GM18502 (cell line): ENCODE measurements at regions not wholly inside any gene's neighbourhood (a gene's known extent, or its start where the extent isn't known, plus 50 kb on each side); places are given as distances from the start of the nearest gene placed in this dataset.

Experiments
- ATAC-seq: cut with Tn5 transposase; IDR thresholded peaks from one replicate; pipeline ENCODE4 v1.9.1; 2021; ENCODE audit warnings: mild to moderate bottlenecking; ENCODE audit not compliant: unreplicated experiment, poor library complexity

GRCh38 chr2:71277536-71278103 is 50.7 kb upstream of the PAIP2B start:
- ATAC-seq = peak; percentile 36

- no peak for ATAC-seq
Measured at GRCh38 chr2:71277147-71277475, 50.2 kb upstream of the PAIP2B start.

GRCh38 chr2:71276311-71277146 is 49.6 kb upstream of the PAIP2B start:
- ATAC-seq = peak; percentile 99
